WTC11 (cell line): ENCODE measurements at regions not wholly inside any gene's neighbourhood (a gene's known extent, or its start where the extent isn't known, plus 50 kb on each side); places are given as distances from the start of the nearest gene placed in this dataset.

Experiments
- ATAC-seq: fragments of 200-7000 bp; cut with Tn5 transposase; 2 replicates; pipeline ENCODE4 v1.10.0; 2021; ENCODE audit warnings: mild to moderate bottlenecking, moderate library complexity
- CTCF ChIA-PET: fragments of 300-600 bp; sonication (Branson Sonifier 250); formaldehyde crosslinking; loops from one replicate; lab custom pipeline; 2021; ENCODE audit warnings: antibody characterized with exemption; lab: Charles Lee
- POLR2A ChIA-PET: fragments of 350-600 bp; sonication (Branson Sonifier 250); formaldehyde crosslinking; loops from one replicate; lab custom pipeline; 2021; ENCODE audit warnings: antibody characterized with exemption; lab: Charles Lee
- DNase-seq: peaks from one replicate; pipeline ENCODE4 v3.0.0; 2021; ENCODE audit warnings: low spot score
- H3K27ac Mint-ChIP-seq: 2 replicates; pipeline ENCODE4 v1.8.0; 2021; ENCODE audit warnings: mixed read lengths
- H3K27me3 Mint-ChIP-seq: 2 replicates; pipeline ENCODE4 v1.8.0; 2021; ENCODE audit warnings: low read depth, mild to moderate bottlenecking, moderate library complexity, mixed read lengths
- H3K36me3 Mint-ChIP-seq: 2 replicates; pipeline ENCODE4 v1.8.0; 2021; ENCODE audit warnings: mixed read lengths
- H3K4me1 Mint-ChIP-seq: 2 replicates; pipeline ENCODE4 v1.8.0; 2022; ENCODE audit warnings: mixed read lengths
- H3K4me3 Mint-ChIP-seq: 2 replicates; pipeline ENCODE4 v1.8.0; 2021; ENCODE audit warnings: mild to moderate bottlenecking, moderate library complexity, mixed read lengths
- H3K9me3 Mint-ChIP-seq: 2 replicates; pipeline ENCODE4 v1.8.0; 2021; ENCODE audit warnings: mixed read lengths
- AFF4 ChIP-seq: sonication (generic); formaldehyde crosslinking; IDR thresholded peaks from 2 replicates; pipeline ENCODE4 v1.8.1; 2023; ENCODE audit warnings: mild to moderate bottlenecking, missing genetic modification reagents, borderline replicate concordance
- AR ChIP-seq: fragments of 250-450 bp; sonication (Bioruptor Pico); IDR thresholded peaks from 2 replicates; pipeline ENCODE4 v1.9.0; 2021; ENCODE audit warnings: mild to moderate bottlenecking
- ATF2 ChIP-seq: sonication (generic); formaldehyde crosslinking; IDR thresholded peaks from 2 replicates; pipeline ENCODE4 v1.8.1; 2022; ENCODE audit warnings: low read depth, missing genetic modification reagents, borderline replicate concordance
- ATF6 ChIP-seq: sonication (generic); formaldehyde crosslinking; IDR thresholded peaks from 2 replicates; pipeline ENCODE4 v1.8.1; 2023; ENCODE audit warnings: mild to moderate bottlenecking, missing genetic modification reagents
- GTF2I ChIP-seq: fragments of 250-450 bp; sonication (Bioruptor Pico); conservative IDR thresholded peaks from 2 replicates; pipeline ENCODE4 v1.4.0; 2021; ENCODE audit warnings: mild to moderate bottlenecking
- HMGXB4 ChIP-seq: sonication (generic); formaldehyde crosslinking; IDR thresholded peaks from 2 replicates; pipeline ENCODE4 v1.8.1; 2023; ENCODE audit warnings: mild to moderate bottlenecking, moderate library complexity, missing genetic modification reagents
- JAZF1 ChIP-seq: fragments of 250-450 bp; sonication (Bioruptor Pico); IDR thresholded peaks from 2 replicates; pipeline ENCODE4 v1.9.0; 2021; ENCODE audit warnings: moderate library complexity, mild to moderate bottlenecking, inconsistent platforms
- KAT7 ChIP-seq: sonication (generic); formaldehyde crosslinking; IDR thresholded peaks from 2 replicates; pipeline ENCODE4 v1.8.1; 2023; ENCODE audit warnings: missing genetic modification reagents, mild to moderate bottlenecking, borderline replicate concordance
- MYBL2 ChIP-seq: sonication (generic); formaldehyde crosslinking; IDR thresholded peaks from 2 replicates; pipeline ENCODE4 v1.8.1; 2023; ENCODE audit warnings: mild to moderate bottlenecking, moderate library complexity, missing genetic modification reagents
- NR3C1 ChIP-seq: sonication (generic); formaldehyde crosslinking; conservative IDR thresholded peaks from 2 replicates; pipeline ENCODE4 v1.8.1; 2023; ENCODE audit warnings: low read depth, mild to moderate bottlenecking, missing genetic modification reagents
- OVOL2 ChIP-seq: fragments of 250-450 bp; sonication (Bioruptor Pico); IDR thresholded peaks from 2 replicates; pipeline ENCODE4 v1.9.0; 2021; ENCODE audit warnings: mild to moderate bottlenecking, borderline replicate concordance
- PREB ChIP-seq: sonication (generic); formaldehyde crosslinking; IDR thresholded peaks from 2 replicates; pipeline ENCODE4 v1.8.1; 2022; ENCODE audit warnings: mild to moderate bottlenecking, missing genetic modification reagents, moderate library complexity, borderline replicate concordance
- PRRX2 ChIP-seq: fragments of 250-450 bp; sonication (Bioruptor Pico); IDR thresholded peaks from 2 replicates; pipeline ENCODE4 v1.8.0; 2021; ENCODE audit warnings: mild to moderate bottlenecking
- SMAD3 ChIP-seq: sonication (generic); formaldehyde crosslinking; IDR thresholded peaks from 2 replicates; pipeline ENCODE4 v1.8.0; 2022; ENCODE audit warnings: missing genetic modification reagents, mild to moderate bottlenecking, borderline replicate concordance
- ZBTB21 ChIP-seq: sonication (generic); formaldehyde crosslinking; IDR thresholded peaks from 2 replicates; pipeline ENCODE4 v1.8.1; 2023; ENCODE audit warnings: mild to moderate bottlenecking, missing genetic modification reagents, borderline replicate concordance
- ZMAT4 ChIP-seq: fragments of 250-450 bp; sonication (Bioruptor Pico); IDR thresholded peaks from 2 replicates; pipeline ENCODE4 v1.9.0; 2021; ENCODE audit warnings: mild to moderate bottlenecking
- ZNF121 ChIP-seq: sonication (generic); formaldehyde crosslinking; IDR thresholded peaks from 2 replicates; pipeline ENCODE4 v1.8.0; 2023; ENCODE audit warnings: missing genetic modification reagents
- ZNF416 ChIP-seq: fragments of 250-450 bp; sonication (Bioruptor Pico); IDR thresholded peaks from 2 replicates; pipeline ENCODE4 v1.9.0; 2021; ENCODE audit warnings: mild to moderate bottlenecking, inconsistent platforms

- ChIA-PET POLR2A (no interaction called here), CTCF (no interaction called here)
- DNase-seq (no peak), ATAC-seq (no peak)
- Mint-ChIP-seq H3K36me3 (no peaks in the 10 kb centered on the region), H3K4me3 (no peak overlapping the region), H3K9me3 (peaks cover 6% of the 10 kb centered on the region; the same call in 1 of the 2 replicates), H3K27me3 (no peaks in the 10 kb centered on the region), H3K4me1 (peaks cover 6% of the 10 kb centered on the region), H3K27ac (no peak overlapping the region)
- no peak for TF ChIP-seq AR (CRISPR knock-in tag)
- no peak for TF ChIP-seq ZBTB21
- no peak for TF ChIP-seq ZNF121
- no peak for TF ChIP-seq SMAD3 (CRISPR knock-in tag)
- no peak for TF ChIP-seq ATF6 (CRISPR knock-in tag)
- no peak for TF ChIP-seq PRRX2 (CRISPR knock-in tag)
- no peak for TF ChIP-seq OVOL2 (CRISPR knock-in tag)
- no peak for TF ChIP-seq ZMAT4 (CRISPR knock-in tag)
- TF ChIP-seq MYBL2: no peak
- no peak for TF ChIP-seq AFF4 (CRISPR knock-in tag)
- TF ChIP-seq NR3C1 (CRISPR knock-in tag): no peak
- TF ChIP-seq HMGXB4: no peak
- no peak for TF ChIP-seq JAZF1
- no peak for TF ChIP-seq ZNF416
- TF ChIP-seq, all 79 proteins: peak for 0
These were observed 110.2 kb upstream of the LRP1B start for GRCh38 chr2:142241016-142241415.

GRCh38 chr2:142236181-142236580, 105.4 kb upstream of the LRP1B start:
- H3K27me3 Mint-ChIP-seq: no peaks in the 10 kb centered on the region
- no peak for TF ChIP-seq PRRX2 (CRISPR knock-in tag)
- TF ChIP-seq ATF2 (CRISPR knock-in tag): no peak
- TF ChIP-seq GTF2I (CRISPR knock-in tag): no peak
- TF ChIP-seq KAT7: no peak
- no peak for TF ChIP-seq ZMAT4 (CRISPR knock-in tag)
- no peak for TF ChIP-seq PREB (CRISPR knock-in tag)
- H3K27ac Mint-ChIP-seq: no peak overlapping the region
- ATAC-seq: no peak
- no peak overlapping the region for H3K4me3 Mint-ChIP-seq
- peaks cover 6% of the 10 kb centered on the region for H3K4me1 Mint-ChIP-seq
- ChIA-PET POLR2A (no interaction called here), CTCF (no interaction called here)
- H3K9me3 Mint-ChIP-seq: no peaks in the 10 kb centered on the region
- H3K36me3 Mint-ChIP-seq: no peaks in the 10 kb centered on the region
- no peak for DNase-seq
